HG03135 (cell line): ENCODE measurements at regions not wholly inside any gene's neighbourhood (a gene's known extent, or its start where the extent isn't known, plus 50 kb on each side); places are given as distances from the start of the nearest gene placed in this dataset.

Experiments
- ATAC-seq: cut with Tn5 transposase; IDR thresholded peaks from one replicate; pipeline ENCODE4 v1.9.1; 2021; ENCODE audit warnings: mild to moderate bottlenecking, moderate library complexity; ENCODE audit not compliant: unreplicated experiment

DNA sequence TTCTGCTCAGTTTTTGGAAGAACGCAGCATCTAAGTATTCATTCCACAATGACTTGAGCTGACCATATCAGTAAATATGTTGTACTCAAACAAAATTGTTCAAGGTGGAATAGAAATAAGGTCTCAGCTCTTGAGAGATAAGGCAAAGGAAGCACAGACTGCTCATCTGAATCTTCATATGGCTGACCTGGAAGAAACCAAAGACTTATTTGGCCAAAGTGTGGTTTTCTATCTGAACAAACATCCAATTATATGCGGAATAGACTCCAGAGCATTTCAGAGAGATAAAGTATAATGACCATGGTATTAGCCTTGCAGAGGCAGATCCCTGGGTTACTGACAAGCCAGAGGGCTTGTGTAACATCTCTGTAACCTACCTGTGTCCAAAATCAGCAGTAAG is 308.7 kb downstream of the CD83 start:
- no peak for ATAC-seq

DNA sequence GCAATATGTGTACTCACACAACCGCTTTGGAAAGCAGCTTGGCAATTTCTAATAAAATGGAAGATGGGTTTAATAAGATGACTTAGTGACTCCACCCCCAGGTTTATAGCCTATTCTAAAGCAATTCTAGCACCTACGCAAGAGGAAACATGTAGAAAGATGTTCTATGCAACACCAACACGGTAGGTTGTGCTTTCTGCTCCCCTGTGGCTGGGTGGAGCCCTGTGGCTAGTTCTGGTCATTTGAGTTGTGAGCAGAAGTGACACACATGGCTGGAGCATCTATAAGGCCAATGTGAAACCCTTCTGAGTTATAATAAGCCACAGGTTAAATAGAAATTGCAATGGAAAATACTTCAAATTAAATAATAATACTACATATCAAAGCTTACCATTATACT is 310.7 kb downstream of the CD83 start:
- no peak for ATAC-seq

DNA sequence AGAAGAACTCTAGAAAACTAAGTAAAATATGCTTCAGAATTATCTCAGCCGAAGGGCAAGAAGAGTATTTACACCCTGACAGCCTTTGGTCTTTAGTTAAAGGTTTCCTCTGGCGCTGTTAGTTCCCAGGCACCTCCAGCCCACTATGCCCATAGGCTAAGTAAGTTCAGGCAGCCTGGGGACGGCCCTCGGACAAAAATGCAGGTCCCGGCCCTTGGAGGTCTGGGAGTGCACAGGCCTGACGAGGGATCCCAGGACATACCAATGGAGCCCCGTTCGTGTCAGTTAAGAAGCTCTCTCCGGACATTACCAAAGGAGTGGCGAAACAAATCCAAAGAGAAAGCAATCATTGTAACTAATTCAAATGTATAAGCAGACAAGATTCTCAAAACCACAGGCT is 311.8 kb downstream of the CD83 start:
- ATAC-seq = no peak

DNA sequence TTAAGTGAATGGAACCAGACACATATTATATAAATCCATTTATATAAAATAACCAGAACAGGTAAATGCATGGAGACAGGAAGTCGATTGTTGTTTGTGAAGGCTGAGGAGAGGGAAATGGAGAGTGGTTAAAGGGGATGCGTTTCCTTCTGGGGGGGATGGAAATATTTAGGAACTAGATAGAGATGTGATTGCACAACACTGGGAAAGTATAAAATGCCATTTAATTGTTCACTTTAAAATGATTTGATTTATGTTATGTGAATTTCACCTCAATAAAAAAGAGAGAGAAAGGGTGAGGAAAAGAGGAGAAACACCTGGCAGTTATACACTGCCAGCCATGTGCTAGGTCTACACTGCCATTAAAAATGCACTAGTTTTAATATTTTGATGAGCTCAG is 312.6 kb downstream of the CD83 start:
- ATAC-seq = no peak

DNA sequence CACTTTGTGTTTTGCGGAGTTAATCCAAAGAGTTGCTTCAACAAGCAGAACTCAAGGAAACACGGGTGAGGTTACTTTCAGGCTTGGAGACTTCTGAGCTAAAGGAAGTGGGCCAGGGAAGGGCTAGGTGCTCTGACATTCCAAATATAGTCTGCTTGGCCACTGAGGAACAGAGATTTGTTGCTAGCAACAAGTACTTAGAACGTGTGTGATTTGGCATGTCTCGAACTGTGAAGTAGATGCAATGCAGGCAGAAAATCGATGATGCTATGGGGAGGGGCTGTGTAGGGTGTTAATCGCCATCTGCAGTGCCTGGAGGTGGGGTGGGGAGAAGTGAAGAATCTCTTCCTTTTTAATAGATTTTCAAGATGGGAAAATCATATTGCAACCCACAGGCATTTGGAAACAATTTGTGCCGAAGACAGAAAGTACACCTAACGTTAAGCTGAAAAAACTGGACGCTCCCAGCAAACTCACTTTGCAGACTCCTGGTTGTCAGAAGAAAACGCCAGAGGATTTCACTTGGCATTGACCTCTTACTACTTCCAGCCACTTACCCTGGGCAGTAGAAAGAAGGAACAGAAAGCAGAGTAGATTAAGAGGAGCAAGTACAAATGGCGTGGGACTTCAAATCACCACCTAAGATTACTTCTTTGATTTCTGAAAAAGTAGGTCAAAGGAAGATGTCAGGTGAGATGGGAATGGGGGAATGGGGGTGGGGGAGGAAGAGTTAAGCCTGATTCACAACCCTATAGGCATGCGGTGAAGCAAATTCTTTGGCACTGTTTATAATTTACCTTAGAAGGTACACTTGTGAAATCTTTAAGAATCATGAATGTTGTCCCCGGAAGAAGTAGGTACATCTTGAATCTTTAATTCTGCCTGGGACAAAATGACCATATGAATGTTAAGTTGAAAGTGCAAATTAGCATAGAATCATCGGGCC is 314.1 kb downstream of the CD83 start:
- ATAC-seq = no peak

DNA sequence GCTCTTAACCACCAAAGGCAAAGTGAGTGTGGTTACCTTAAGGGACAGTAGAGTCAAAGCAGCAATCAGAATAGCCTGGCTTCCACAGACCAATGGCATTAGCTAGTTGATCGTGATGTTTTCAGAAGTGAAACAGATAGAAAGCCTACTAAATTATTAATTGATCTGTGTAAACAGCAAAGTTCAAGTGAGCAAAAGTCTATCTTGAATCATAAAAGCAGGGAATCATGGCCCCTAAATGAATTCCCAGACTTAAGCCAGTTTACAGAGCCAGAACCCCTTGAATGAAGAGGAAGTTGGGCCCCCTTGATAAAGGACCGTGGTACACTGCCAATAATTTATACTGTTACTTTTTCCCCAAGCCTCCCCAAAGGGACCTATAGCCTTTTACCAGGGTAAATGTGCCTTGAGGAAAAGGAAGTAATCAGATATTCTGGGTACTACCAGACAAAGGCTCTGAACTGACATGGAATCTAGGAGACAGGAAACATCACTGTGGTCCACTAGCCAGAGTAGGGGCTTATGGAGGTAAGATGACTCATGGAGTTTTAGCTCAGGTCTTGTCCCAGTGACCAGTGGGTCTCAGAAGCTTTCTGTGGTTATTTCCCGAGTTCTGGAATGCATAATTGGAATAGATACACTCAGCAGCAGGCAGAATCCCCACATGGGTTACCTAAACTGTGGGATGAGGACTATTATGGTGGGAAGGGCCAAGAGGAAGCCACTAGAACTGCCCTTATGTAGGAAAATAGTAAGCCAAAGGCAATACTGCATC is 317.5 kb downstream of the CD83 start:
- no peak for ATAC-seq

DNA sequence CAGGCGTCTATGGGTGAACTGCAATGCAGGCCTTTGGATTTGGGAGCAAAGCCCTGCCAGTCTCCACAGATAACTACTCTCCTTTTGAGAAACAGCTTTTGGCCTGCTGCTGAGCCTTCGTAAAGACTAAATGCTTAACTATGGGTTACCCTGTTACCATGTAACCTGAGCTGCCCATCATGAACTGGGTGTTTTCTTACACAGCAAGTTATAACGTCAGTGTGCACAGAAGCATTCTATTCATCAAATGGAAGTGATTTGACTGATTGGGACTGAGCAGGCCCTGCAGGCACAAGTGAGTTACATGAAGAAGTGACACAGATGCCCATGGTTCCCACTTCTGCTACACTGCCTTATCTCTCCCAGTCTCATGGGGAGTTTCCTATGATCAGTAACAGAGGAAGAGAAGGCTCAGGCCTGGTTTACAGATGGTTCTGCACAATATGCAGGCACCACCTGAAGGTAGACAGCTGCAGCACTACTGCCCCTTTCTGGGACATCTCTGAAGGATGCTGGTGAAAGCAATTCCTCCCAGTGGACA is 319.1 kb downstream of the CD83 start:
- no peak for ATAC-seq

DNA sequence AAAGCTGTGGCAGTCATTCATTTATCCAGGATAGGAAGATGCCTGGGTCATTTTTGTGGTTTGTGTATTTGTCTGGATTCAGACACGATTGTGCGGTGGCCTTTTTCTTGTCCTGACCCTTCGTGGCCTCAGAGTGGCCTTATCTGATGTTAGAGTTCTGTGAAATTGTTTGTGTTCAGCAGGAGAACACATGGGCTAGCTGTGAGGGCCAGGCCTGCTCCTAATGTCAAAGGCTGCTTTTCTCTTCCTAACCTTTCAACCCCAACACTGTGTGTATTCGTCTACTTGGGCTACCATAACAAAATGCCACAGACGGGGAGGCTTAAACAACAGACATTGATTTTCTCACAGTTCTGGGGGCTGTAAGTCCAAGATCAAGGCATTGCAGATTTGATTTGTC is 321.8 kb downstream of the CD83 start:
- no peak for ATAC-seq

DNA sequence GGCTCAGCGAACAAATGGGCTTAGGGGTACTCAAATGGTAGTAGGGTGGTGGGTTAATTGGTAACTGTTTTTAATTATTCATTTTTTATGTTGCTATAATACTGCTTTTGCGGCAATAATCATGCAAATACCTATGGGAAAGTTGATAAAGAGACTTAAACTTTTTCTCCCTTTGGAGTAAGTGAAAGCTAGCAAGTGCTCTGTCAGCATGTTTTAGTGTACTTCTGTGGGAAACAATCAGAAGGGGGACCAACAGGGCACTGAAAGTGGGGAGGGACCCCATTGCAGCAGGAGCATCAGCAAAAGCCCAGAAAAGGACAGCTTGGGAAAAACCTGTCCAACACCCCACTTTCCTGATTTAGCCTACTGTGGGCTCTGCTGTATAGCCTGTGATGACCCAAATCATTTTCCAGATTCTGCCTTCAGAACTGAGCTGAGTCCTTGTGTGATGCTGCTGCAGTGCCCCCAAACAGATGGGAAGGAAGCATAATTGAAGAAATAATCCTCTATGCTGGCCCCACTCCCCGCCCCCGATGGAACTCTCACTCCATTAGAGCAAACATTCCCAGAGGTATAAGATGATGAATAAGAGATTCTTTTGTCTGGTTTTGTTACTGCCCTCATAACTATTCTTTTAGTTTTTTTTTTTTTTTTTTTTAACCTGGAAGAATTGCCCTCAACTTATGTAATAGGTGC is 322.8 kb downstream of the CD83 start:
- ATAC-seq = no peak

DNA sequence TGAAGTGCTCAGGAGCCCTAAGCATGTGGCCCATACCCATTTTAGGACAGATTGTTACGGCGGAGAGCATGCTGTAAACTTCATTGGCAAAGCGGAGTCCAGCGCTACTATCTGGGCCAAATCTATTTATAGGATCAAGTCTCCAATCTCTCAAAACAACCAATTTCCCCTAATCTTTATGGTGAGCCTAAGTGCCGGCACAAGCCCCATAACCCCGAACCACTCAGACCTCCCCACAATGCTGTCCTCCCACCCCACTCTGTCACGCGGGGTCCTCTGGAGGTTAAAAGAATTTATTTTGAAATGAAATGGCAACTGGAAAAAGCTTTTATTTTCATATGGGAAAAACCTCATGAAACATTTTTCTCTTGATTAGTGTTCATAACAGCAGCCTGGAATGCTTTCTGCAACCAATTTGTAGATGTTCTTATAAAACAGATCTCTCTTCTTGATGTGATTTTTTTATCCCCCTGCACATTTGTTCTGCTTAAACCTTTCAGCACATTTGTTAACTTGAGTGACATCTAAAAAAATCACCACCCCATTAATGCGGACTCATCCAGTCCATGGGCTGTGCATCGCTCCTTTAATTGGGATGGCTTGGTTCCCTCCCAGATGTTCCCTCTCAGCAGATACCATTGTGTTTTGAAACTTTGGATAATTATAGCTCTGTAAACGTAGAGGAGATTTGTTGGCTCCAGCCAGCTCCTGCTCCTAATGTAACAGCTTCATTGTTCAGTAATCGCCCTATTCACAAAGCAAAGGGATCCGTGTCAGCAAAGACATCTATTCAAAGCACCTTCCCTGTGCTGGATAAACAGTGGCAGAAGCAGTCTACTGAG is 323.6 kb downstream of the CD83 start:
- no peak for ATAC-seq

DNA sequence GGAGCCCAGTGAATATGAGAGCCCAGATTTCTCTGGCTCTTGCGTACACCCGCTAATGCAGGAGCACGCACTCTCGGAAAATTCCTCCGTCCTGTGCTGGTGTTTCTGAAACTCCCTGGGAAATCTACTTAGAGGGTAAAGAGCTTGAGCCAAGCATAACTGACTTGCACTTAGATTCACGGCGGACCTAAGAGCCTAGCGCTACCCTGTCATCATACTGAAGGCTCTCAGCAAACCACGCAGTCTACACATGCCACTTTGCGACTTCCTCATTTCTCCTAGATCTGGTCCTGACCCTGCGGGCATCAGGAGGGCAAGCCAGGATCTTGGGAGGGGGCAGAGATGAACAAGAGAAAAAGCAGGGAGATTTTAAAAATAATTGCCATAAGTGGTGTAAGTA is 324.7 kb downstream of the CD83 start:
- ATAC-seq = no peak

DNA sequence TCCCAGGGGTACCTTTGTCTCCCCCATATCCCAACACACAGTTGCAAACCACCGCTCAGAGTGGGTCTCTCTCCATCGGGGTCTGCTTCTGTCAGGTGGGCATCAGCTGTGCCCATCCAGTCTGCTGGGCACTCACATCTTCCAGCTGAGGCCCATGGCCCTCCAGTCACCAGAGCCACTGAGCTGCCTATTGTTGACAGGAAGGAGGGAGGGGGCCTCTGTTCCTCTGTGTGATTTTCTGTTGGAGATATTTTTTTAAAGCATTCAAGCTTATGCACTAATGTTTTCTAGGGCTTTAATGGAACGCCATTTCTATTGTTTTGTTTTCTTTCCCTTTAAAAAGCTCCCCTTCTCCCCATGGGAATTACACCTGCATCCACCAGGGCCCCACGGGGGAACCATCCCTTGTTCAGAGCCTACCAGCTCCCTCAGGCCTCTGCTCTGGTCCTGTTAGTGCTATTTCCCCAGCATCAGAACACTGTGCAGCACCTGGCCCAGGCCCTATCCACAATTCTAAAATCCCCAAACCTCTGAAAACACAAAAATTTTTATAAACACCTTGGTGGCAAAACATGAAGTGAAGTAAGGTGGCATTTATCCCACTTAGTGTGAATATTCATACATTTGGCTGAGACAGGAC is 326.2 kb downstream of the CD83 start:
- ATAC-seq = no peak

DNA sequence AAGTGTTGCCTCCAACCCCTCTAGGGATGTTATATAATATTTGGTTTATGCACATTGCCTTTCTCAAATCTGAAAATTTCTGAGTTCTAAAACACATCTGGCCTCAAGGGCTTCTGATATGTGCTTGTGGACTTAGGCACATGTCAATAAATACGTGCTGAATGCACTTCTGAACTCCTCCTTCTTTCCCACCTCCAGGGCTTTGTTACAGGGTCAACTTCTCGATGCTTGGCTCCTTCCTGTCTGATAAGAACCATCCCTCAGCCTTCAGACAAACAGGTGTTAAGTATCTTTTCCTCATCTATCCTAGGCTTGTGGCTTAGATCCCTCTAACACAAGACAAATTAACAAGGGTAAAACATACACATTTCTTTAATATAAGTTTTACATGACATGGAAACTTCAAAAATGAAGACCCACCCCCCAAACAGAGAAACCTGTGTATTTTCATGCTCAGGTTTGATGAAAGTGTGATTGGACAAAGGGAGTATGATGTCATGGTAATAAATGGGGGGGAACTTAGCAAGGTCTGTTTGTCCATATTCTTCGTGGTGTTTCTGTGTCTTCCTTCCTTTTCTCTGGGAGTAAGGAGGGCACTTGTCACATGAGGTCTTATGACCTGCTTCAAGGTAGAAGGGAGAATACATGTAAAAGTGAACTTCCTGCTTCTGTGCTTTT is 326.9 kb downstream of the CD83 start:
- no peak for ATAC-seq

DNA sequence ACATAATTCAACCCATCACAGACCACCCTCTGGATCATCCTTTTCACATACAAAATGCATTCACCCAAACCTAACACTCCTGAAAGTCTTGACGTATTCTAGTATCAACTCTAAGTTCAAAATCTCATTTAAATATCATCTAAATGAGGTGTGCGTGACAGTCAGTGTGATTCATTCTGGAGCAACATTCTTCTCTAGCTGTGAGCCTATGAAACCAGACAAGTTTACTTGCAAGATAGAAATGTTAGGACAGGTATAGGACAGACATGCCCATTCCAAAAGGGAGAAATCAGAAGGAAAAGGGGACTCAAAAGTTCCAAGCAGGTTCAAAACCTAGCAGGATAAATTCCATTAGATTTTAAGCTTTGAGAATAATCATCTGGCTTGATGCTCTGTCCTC is 329.7 kb downstream of the CD83 start:
- ATAC-seq = no peak

DNA sequence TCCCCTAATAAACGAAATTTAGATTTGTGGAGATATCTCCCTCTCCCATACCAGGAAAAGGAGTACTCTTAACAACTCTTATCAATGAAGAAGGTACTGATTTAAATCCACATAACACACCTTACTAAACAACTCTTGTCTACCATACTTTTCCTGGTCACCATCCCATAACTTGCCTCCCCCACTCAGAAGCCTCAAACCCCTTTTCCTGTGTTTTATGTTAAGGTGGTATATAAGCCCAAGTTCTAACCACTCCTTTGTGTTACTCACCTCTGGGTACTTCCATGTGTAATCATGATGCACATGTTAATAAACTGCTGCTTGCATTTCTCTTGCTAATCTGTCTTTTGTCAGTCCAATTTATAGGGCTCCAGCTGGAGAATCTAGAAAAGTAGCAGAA is 330.7 kb downstream of the CD83 start:
- ATAC-seq = no peak

DNA sequence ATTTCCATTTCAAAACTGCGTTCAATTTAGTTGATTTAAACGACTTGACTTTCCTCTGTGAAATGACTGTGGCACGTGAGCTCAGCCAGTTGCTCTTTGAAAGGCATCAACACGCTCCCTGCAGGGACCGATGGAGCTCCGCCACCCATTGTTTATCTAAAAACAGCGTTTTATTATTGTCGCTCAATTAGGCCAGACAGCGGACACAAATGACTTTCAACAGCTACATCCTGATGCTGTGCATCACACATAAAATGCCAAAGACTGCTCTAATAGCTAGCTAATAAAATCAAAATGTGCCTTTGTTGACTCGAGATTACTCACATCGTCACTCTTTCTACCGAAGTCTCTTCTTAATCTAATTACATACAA is 332.5 kb downstream of the CD83 start:
- ATAC-seq = no peak

DNA sequence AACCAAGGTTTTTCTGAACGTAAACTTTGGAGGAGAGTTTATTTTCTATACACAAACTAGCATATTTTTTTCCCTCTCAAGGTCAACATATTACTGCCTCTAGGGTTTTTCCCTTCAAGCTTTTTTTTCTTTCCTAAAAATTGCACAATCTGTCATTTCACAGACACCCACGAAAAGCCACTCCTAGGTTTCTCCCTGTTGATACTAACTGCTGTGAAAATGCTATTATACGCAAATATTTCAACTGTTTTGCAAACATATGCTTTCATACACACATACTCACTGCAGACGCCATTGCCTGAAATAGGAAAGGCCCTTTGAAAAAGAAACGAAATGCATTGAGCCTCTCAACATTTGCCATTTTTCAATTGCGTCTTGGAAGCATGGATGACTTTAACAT is 333.0 kb downstream of the CD83 start:
- no peak for ATAC-seq

DNA sequence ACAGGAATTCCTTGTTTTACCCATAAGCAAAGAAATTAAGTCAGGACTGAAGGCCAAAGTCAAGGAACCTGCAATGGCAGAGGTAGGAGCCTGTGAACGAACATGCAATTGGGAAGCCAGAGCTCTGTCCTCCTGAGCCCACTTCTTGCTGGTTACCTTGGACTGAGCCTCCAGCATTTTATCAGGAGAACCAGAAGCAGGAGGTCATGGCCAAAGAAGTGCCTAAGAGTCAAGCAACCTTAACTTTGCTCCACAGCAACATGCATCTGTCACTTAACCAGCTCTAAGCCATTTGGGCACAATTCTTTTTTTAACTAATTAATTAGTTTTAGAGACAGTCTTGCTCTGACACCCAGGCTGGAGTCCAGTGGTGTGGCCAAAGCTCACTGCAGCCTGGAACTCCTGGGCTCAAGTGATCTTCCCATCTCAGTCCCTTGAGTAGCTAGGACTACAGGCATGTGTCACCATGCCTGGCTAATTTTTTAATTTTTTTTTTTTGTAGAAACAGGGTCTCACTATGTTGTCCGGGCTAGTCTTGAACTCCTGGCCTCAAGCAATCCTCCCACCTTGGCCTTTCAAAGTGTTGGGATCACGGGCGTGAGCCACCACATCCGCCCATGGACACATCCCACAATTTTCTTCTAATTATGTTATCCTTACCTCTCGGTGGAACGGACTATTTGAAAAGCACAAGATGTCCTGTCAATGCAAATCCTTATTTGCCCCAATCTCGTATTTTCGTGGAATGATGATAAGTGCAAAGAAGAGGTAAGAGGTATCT is 334.2 kb downstream of the CD83 start:
- no peak for ATAC-seq
